Middle frontal gyrus (tissue), 1 donor: ENCODE measurements at regions not wholly inside any gene's neighbourhood (a gene's known extent, or its start where the extent isn't known, plus 50 kb on each side); places are given as distances from the start of the nearest gene placed in this dataset.

Experiments used
- DNase-seq: peaks from one replicate; pipeline ENCODE4 v3.0.0-alpha.2; 2015; ENCODE audit warnings: low spot score; ENCODE audit errors: extremely low spot score

DNA sequence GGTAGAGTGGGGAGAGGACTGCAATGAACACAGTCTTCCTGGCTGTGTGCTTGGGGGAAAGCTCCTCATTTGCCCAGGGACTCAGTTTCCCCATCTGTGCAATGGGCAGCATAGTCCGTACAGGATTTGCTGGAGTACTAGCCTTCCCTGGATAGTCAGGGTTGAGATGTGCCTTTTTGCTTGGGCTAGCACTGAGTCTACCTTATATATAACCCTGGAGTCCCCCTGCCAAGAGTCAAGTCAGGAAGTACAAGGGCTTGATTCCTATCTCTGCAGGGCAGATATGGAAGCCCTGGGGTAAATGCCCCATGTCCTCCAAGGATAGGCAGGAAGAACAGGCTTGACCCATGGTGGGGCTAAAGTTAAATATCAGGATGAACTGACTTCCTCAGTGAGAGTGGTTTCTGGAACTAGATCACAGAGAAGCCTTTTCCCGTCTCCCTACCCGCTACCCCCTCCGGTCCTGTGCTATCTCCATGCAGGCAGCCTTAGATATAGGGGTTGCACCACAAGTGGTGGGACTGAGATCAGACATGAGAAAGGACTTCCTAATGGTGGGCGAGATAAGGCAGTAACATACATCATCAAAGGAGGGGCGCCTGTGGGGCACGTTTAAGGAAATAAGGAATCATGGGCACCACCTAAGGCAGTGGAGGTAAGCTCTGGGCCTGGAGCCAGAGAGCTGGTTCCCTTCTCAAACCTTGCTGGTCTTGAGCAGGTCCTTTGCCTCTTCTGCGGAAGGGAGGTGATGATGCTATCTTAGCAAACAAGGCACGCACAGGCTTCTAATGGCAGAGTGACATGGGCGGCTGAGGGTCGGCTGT is 157.9 kb downstream of the MRPL14 start:
- no peak for DNase-seq

DNA sequence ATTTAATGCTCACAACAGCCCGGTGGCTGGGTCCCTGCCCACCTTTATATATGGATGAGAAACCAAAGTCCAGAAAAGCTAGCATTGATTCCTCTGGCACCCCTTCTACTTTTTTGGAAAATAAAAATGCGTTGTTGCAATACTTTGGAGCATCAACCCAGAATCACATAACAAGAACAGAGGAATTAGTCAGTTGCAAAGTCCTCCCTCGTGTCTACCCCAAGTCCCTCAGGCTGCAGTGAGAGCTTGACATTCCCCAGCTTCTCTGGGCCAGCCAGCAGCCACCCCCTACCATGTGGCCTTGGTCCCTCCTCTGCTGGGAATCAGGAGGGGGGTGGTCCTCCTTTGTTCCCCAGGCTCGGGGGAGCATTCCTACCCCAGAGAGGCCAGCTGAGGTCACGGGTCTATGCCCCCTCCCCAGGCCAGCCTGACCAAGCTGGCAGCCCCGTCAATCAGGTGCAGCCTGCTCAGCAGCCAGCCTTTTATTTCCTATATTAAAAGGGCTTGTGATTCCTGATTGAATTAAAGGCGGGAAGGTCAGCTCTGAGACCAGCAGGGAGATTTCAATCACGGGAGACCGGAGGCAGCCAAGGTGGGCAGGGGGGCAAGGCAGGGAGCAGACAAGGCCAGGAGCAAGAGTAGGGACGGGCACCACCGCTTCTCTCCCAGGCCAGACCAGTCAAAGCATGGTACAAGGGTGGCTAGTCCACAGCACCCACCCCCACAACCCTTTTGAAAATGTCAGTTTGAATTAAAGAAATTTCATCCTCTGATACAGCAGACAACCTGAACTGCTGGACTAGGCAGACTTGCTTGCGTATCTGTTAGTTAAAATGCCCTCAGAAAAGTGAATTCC is 158.9 kb downstream of the MRPL14 start:
- DNase-seq, result no peak

DNA sequence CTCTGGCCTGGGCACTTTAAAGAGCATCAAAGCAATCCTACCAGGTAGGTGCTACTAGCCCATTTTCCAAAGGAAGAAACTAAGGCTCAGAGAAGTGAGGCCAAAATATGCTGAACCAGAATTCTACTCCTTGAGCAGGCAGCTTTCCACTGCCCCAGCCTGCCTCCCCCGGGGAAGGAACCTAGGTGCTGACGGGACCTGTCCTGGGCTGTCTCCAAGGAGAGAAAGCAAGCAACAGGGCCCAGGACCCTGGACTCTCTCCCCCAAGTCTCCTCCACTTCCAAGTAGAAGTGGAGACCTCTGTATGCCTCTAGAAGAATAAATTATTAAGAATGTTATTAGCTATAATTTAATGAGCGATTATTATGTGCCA is 159.5 kb downstream of the MRPL14 start:
- DNase-seq, result no peak

- DNase-seq, result no peak
These were observed 160.2 kb downstream of the MRPL14 start for GRCh38 chr6:43966853-43967718.

GRCh38 chr6:43966374-43966658 is 160.9 kb downstream of the MRPL14 start:
- no peak for DNase-seq

- DNase-seq, result no peak
These were observed 161.5 kb downstream of the MRPL14 start for GRCh38 chr6:43965628-43966373.

DNA sequence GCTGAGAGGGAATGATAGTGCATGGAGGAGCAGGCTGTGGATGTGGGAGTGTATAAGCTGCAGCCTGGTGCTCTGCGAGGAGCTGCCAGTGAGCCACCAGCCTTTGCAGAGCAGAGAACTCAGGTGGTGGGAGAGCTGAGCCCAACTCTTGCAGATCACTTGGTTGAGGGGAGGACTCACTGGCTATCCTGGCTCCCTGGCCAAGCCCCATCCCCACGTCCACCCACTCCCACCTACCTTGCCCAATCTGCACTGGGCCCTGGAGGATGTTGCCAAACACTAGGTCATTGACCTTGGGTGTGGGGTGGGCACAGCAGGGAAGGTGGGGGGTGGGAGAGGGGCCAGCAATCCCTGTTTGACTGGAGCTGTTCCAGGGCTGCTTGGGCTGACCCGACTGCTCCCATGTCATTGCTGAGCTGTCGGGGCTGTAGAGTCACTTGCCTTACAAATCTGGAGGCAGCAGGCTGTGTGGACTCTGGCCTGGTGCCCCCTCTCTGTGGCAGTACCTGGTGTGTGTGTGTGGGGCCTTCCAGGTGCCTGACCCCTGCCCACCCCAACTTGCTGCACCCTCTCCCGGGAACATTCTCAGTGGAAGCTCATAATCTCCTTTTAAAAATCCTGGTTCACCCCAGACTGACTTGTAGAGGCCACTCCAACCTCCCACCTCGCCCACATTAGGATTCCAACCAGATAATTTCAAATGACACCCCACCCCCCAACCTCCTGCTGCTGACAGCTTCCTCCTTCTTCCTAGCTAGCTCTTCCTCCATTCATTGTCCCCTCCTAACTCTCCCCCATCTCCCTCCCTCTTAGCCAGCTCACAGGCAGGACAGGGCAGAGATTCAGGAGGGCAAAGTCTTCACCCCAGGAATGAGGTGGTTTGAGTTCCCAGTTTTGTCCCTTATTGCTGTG is 162.3 kb downstream of the MRPL14 start:
- DNase-seq, result no peak

DNA sequence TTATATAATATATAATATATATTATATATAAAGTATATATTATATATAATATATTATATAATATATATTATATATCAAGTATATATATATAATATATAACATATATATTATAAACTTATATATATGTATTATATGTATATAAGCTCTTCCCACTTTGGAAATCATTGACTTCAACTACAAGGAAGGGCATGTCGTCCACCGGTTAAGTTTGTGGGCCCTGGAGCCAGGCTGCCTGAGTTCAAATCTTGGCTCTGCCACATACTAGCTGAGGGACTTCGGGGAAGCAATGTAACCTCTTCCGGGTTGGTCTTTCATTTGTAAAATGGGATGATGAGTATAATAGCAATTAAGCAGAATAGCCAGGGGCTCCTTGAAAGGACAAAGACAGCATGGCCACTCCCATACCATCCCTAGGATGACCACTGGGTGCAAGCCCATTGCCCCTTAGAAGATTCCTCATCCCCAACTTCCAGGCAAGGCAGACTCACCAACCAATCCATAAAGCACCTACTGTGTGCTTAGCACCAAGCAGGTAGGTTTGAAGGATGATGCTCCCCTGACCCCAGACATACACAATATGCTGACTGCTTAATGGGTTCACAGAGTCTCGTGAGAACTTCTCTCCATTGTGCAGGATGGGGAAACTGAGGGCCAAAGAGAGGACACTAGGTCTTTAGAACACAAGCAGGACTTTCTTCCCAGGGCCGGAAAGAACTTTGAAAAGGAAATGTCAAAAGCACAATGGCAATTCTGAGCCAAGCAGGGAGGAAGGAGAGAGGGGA is 163.2 kb downstream of the MRPL14 start:
- no peak for DNase-seq

GRCh38 chr6:43963203-43963602 is 164.0 kb downstream of the MRPL14 start:
- DNase-seq, result no peak

- no peak for DNase-seq
These were observed 164.8 kb downstream of the MRPL14 start for GRCh38 chr6:43962458-43962857.

DNA sequence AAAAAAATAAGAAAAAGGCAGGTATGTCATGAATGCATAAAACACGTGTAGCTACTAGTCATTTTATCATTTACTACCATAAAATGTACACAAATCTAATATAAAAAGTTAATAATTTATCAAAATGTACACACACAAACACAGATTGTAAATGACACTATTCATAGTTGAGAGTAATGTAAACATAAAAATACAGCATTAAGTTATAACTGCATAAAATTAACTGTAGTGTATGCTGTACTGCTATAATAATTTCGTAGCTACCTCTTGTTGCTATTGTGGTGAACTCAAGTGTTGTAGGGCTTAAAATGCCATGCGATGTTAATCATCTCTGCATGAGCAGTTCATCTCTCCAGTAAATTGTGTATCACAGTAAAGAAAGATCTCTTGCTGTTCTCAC is 170.0 kb downstream of the MRPL14 start:
- DNase-seq, result no peak

GRCh38 chr6:43956478-43956877 is 170.8 kb downstream of the MRPL14 start:
- DNase-seq, result no peak

DNA sequence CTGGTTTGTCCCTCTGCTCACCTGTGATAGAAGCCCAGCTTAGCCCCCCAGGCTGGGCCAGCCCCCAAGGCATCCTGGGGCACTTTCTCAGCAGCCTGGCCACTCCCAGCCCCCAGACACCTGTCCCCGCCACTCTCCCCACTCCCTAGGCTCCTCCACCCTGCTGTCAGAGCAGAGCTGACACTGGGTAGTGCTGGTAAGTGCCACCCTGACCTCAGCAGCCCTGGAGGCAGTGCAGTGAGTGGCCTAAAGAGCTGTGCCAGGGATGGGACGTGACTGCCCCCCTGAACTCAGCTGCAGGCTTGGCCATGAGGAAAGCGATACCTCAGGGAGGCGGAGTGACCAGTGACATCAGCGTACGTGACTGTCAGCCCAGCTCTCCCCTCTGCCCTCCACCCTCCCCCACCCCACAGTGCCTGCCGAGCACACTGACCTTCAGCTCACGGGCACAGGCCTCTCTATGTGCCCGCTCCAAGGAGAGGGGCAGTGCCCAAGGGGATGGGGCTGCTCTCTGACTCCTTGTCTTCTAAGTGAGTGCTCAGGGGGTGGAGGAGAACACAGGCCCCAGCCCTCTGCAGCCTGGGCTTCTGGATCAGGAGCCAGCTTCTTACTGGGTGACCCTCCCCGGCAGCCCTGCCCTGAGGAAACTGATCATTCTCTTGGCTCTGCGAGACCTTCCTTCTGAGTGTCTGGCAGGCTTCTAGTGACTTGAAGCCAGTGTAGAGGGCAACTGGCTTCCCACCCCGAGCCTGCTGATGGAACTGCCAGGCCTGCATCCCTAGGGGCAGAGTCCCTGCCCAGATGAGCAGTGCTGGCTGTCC is 172.7 kb downstream of the MRPL14 start:
- DNase-seq, result no peak

DNA sequence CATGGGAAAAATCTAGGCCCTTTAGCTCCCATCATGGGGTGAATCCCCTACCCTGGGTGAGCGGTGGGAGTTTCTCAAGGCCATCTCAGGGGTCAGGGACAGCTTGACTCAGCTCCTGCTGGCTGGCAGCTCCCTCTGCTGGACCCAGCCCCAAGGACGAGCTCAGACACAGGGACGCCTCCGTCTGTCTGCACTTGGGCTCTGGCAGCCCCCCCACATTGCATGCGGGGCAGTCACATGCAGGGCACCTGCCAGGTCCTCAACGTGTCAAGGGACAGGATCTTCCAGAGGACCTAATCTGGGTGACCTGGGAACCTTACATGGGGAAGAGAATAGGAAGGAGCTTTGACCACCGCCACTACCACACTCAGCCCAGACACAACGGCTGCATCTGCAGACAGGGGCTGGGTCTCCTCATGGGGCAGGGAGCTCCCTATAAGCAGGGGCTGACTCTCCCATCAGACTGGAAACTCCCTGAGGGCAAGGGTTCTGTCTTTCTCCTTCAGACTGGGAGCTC is 173.4 kb downstream of the MRPL14 start:
- DNase-seq, result no peak

- no peak for DNase-seq
These were observed 174.0 kb downstream of the MRPL14 start for GRCh38 chr6:43953256-43953655.

DNA sequence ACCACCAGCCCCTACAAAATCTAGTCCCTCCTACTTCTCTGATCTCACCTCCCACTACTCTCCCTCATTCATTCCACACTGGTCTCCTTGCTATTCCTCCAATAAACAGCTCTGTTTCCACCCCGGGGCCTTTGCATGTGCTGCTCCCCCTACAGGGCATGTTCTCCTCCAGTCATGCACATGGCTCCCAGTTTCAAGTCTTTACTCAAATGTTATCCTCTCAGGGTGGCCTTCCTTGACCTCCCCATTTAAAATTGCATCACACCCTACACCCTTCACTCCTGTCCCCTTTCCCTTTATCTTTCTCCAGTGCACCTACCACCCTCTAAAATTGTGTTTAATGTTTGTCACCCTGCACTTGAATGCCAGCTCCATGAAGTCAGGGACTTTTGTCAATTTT is 174.5 kb downstream of the MRPL14 start:
- no peak for DNase-seq

DNA sequence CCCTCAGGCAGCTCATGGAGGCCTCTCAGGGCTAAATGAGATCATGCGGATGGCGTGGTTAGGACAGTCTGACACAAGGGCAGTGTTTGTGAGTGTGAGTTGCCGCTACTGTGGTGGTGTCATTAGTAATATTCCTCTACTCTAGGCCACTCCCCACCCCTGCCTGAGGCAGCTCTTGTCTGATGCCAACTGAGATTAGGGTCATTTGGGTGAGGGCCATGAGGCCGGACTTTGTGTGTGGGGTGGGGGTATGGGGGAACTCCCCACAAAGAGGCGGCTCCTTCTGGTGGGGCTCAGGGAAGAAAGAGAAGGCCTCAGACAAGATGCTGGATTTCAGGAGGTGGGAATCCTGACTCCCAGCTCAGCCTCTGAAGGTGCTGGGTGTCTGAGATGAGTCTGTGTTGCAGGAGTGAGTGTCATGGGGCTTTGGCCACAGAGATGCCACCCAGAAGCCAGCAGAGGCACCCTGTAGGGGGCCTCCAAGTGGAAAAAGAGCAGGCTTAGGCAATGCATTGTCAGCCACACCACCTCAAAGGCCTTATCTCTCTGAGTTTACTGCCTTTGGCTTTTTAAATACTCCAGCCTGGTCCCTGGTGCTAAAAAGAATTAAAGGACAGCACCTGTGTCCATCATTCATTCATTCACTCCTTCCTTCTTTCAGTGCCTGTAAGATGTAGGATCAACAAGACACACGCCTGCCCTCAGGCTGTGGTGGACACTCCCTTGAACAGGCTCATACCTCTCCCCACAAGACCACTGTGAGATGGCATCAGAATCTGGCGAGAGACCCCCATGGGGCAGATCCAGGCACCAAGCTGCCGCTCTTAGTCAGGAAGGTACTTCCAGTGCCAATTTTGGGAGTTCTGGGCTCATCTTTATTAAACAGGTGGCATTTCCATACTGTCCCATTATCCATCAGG is 175.2 kb downstream of the MRPL14 start:
- no peak for DNase-seq
